ENCODE measurements at regions not wholly inside any gene's neighbourhood (a gene's known extent, or its start where the extent isn't known, plus 50 kb on each side); places are given as distances from the start of the nearest gene placed in this dataset.

GRCh38 chr1:234716908-234717375 lies 107.0 kb upstream of the IRF2BP2 start:
- TF ChIP-seq ZBTB21 (CRISPR knock-in tag; IDR thresholded peaks at IDR 0.05): no peak
- no peak for TF ChIP-seq ZNF510 (CRISPR knock-in tag; IDR thresholded peaks at IDR 0.05; ENCODE audit: low read depth)
- TF ChIP-seq CBX2 (IDR thresholded peaks at IDR 0.05; ENCODE audit: low read depth, low read length): no peak
- TF ChIP-seq CBX2 (CRISPR knock-in tag; IDR thresholded peaks at IDR 0.05; ENCODE audit: low read depth): 0 out of 2 replicates have a peak, but pooled peaks have one; percentile 54
- no peak for TF ChIP-seq CTCF (CRISPR knock-in tag; IDR thresholded peaks at IDR 0.05)
